ENCODE measurements at regions not wholly inside any gene's neighbourhood (a gene's known extent, or its start where the extent isn't known, plus 50 kb on each side); places are given as distances from the start of the nearest gene placed in this dataset.

DNA sequence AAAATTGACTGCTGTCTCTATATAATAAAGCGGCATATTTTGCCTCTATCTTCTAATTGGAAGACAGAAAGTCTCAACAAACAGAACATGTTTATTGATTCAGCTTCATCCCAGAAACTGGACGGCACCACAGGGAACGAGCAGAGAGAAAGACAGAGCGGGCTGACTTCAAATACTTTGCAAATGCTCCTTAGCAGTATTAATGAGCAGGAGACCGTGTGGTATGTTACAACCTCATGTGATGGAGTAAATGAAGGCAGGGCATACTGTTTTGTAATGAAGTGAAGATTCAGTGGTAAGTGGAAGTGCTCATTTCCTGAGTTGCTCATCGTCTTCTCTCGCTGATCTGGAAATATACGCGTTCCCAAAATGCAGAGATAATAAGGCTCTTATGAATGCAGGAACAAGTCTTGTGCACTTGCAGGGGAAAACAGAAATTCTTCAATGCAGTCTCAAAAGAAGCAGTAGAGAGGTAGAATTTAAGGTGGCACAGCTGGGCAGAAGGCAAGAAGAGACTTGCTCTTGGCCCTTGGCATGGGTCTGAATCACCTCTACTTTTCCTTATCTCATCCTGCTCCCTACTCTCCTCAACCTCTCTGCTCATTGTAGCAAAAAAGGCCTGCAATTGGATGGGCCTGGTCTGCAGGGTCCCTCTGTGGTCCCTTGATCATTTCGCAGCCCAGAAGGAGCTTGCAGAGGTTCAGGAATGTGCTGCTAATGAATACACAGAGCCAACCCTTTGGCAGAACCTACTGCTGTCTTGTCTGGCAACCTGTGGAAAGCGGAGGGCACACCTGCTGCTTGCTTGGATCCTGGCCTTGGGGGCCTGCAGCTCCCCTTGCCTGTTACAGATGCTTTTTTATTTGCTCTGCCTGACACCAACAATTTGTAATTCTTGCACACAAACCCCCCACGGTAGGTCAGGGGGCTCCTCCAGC, 604.9 kb upstream of the CFAP20DC start:
- TF ChIP-seq EP300 (IDR thresholded peaks at IDR 0.05) (no peak), POLR2A (IDR thresholded peaks at IDR 0.05; ENCODE audit: low read depth) (no peak), CTCF (IDR thresholded peaks at IDR 0.05) (no peak), POLR2AphosphoS5 (IDR thresholded peaks at IDR 0.05) (no peak)
- Histone ChIP-seq H3K4me1 (peaks cover 0 to 8% (median 0%) of the 10 kb centered on the region in 4 donors), H3K9me3 (peaks cover 0 to 10% (median 8%) of the 10 kb centered on the region in 4 donors), H3K4me3 (no peak overlapping the region), H3K27ac (replicated peaks in 1 of 4) (no peak overlapping the region), H3K27me3 (no peaks in the 10 kb centered on the region), H3K36me3 (no peaks in the 10 kb centered on the region)
- intact Hi-C loops (cut with DNase I), result no loop called here
- DNase-seq (ENCODE audit: extremely low spot score), result no peak
- 73% methylated on average over 12 of the region's 12 CpGs for WGBS

GRCh38 chr3:59654123-59654479, 604.3 kb upstream of the CFAP20DC start:
- WGBS, result 34% methylated on average over 9 of the region's 9 CpGs
- DNase-seq (ENCODE audit: extremely low spot score), result no peak
- intact Hi-C loops (cut with DNase I), result no loop called here
- no peaks in the 10 kb centered on the region for H3K27me3 ChIP-seq
- no peaks in the 10 kb centered on the region for H3K36me3 ChIP-seq
- peaks cover 0 to 16% (median 13%) of the 10 kb centered on the region in 4 donors for H3K9me3 ChIP-seq
- no peak overlapping the region for H3K4me3 ChIP-seq
- peak overlapping the region in 2 of 4 donors; percentile 32 to 40 for H3K27ac ChIP-seq (replicated peaks in 1 of 4)
- H3K4me1 ChIP-seq, result peaks cover 0 to 8% (median 0%) of the 10 kb centered on the region in 4 donors
- TF ChIP-seq CTCF (IDR thresholded peaks at IDR 0.05) (no peak), POLR2AphosphoS5 (IDR thresholded peaks at IDR 0.05) (peak in 1 of 2 donors; percentile 19)

DNA sequence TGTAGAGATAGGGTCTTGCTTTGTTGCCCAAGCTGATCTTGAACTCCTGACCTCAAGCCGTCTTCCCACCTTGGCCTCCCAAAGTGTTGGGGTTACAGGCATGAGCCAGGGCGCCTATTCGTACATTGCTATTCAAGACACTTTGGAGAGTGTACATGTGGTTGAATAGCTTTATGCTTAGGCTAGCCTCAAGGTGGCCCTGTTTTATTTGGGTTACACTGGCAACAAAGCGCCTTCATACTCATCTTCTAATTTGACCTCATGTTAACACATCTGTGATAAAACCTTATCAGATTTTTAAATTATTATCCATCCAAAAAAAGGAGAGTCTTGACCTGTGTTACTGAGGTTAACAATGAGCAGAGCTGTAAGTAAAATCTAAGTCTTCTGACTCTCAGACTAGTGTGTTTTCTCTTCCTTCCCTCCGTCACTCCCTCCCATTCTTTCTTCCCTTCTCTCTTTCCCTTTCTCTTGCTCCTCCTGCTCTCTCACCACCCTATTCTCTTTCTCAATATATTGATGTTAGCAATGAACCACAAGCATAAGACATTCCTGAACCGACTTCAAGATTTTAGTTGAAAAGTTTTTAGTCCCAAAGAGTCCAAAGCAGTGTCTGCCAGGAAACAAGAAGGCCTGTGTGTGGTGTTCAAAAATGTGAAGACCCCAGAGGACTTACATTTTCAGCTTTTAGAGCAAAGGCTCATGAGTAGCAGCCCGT, 603.7 kb upstream of the CFAP20DC start:
- no peaks in the 10 kb centered on the region for H3K27me3 ChIP-seq
- H3K9me3 ChIP-seq, result peaks cover 0 to 20% (median 16%) of the 10 kb centered on the region in 4 donors
- no peaks in the 10 kb centered on the region for H3K36me3 ChIP-seq
- no peak for DNase-seq (ENCODE audit: extremely low spot score)
- H3K4me3 ChIP-seq, result no peak overlapping the region
- TF ChIP-seq EP300 (IDR thresholded peaks at IDR 0.05) (no peak), POLR2A (IDR thresholded peaks at IDR 0.05; ENCODE audit: low read depth) (no peak), POLR2AphosphoS5 (IDR thresholded peaks at IDR 0.05) (no peak), CTCF (IDR thresholded peaks at IDR 0.05) (no peak)
- H3K4me1 ChIP-seq, result peaks cover 0 to 8% (median 0%) of the 10 kb centered on the region in 4 donors
- intact Hi-C loops (cut with DNase I), result no loop called here
- H3K27ac ChIP-seq (replicated peaks in 1 of 4), result peak overlapping the region in 2 of 4 donors; percentile 32 to 40
- 82% methylated on average over 7 of the region's 7 CpGs for WGBS

DNA sequence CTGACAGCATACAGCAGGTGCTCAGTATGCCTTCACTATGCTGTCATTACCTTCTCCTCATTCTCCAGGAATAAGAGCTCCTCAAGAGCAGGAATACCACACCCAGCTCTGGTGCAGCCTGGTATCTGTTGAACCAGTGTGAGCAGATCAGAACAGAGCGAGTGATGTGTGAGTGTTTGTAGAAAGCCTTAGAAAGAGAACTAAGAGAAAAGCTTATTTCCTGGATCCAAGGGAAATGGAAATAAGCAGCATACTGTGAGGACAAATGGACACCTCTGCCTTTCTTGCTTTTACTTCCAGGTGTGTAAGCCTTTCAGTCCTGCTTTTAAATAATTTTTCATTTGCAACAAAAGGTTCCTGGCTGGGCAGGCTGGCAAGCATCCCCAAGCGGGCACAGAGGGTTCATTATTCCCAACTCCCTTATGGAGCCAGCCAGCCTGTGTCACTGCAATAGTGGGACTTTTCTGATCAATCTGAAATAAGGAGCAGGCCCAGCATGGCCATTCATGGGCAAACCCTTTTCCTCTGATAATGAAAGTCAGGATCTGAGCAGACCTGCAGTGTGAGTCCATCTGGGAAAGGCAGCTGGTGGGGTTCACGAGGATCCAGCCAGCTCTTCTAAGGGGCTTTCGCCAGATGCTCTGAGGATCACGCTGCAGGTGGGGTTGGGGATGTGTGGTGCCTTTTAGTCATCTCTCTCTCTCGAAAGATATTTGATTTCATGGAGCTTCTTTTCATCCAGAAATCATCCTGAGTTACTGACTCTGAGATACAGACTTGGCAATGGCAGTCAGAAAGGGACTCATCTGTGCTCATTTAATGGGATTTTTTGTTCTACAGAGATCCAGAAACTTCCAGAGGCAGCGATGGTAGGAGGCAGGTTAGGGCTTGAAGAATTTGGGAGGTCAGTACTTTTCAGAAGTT, 594.9 kb upstream of the CFAP20DC start:
- Histone ChIP-seq H3K4me3 (no peak overlapping the region), H3K9me3 (peaks cover 0 to 10% (median 8%) of the 10 kb centered on the region in 4 donors), H3K27ac (replicated peaks in 1 of 4) (no peak overlapping the region), H3K36me3 (no peaks in the 10 kb centered on the region), H3K27me3 (peaks cover 0 to 4% (median 0%) of the 10 kb centered on the region in 4 donors), H3K4me1 (peaks cover 0 to 13% (median 9%) of the 10 kb centered on the region in 4 donors)
- no peak for DNase-seq (ENCODE audit: extremely low spot score)
- TF ChIP-seq POLR2A (IDR thresholded peaks at IDR 0.05; ENCODE audit: low read depth) (no peak), POLR2AphosphoS5 (IDR thresholded peaks at IDR 0.05) (no peak), EP300 (IDR thresholded peaks at IDR 0.05) (no peak), CTCF (IDR thresholded peaks at IDR 0.05) (no peak)
- intact Hi-C loops (cut with DNase I), result no loop called here
- 89% methylated on average over 7 of the region's 7 CpGs for WGBS
